PFSK-1 (cell line): ENCODE measurements at regions not wholly inside any gene's neighbourhood (a gene's known extent, or its start where the extent isn't known, plus 50 kb on each side); places are given as distances from the start of the nearest gene placed in this dataset.

Source experiments
- FOXP2 ChIP-seq: optimal IDR thresholded peaks from 2 replicates; pipeline ENCODE3; 2011; ENCODE audit warnings: borderline replicate concordance, control low read depth, inconsistent platforms; ENCODE audit not compliant: insufficient read depth; ENCODE audit errors: extremely low read length, extremely low read depth
- POLR2AphosphoS5 ChIP-seq: IDR thresholded peaks from 2 replicates; pipeline ENCODE4 v1.6.1; 2012; ENCODE audit warnings: low read depth, mild to moderate bottlenecking, control low read depth, low read length, moderate library complexity
- SIN3A ChIP-seq: IDR thresholded peaks from 2 replicates; pipeline ENCODE4 v1.6.1; 2012; ENCODE audit warnings: mild to moderate bottlenecking, low read length, moderate library complexity, borderline replicate concordance; ENCODE audit not compliant: insufficient read depth
- TAF1 ChIP-seq: IDR thresholded peaks from 2 replicates; pipeline ENCODE4 v1.6.1; 2012; ENCODE audit warnings: low read length, control low read depth, borderline replicate concordance; ENCODE audit not compliant: insufficient read depth
- TF ChIP-seq, protein P1 (sequence below), 2 experiments: IDR thresholded peaks; 2 replicates each; pipeline versions ENCODE4 v1.6.1 to v1.8.0; 2011 to 2012; ENCODE audit warnings: low read depth in 2 of 2, low read length in 2 of 2, control low read depth in 1 of 2, inconsistent platforms in 1 of 2, mild to moderate bottlenecking in 1 of 2, moderate library complexity in 1 of 2; ENCODE audit not compliant: insufficient read depth in 1 of 2

DNA sequence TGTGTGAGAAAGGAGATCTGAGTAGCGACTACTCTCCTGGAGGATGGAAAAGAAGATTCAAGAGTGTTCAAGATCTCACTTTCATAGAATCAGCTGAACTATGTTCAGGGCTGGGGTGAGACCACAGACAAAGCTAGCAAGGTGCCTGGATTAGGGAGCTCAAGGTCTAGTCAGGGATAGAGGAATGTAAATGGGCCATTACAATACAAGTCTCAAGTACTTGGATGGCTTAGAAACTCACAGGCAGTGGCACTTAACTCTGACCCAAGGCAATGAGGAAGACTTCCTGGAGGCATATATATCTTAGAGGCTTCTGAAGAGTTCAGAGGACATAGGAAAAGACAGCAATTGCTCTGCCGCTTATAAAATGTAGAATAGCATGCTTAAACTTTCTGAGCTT lies 184.9 kb upstream of the CDH11 start:
- TF ChIP-seq SIN3A = no peak
- no peak for TF ChIP-seq TAF1
- TF ChIP-seq FOXP2 = no peak
- TF ChIP-seq, protein P1, sequence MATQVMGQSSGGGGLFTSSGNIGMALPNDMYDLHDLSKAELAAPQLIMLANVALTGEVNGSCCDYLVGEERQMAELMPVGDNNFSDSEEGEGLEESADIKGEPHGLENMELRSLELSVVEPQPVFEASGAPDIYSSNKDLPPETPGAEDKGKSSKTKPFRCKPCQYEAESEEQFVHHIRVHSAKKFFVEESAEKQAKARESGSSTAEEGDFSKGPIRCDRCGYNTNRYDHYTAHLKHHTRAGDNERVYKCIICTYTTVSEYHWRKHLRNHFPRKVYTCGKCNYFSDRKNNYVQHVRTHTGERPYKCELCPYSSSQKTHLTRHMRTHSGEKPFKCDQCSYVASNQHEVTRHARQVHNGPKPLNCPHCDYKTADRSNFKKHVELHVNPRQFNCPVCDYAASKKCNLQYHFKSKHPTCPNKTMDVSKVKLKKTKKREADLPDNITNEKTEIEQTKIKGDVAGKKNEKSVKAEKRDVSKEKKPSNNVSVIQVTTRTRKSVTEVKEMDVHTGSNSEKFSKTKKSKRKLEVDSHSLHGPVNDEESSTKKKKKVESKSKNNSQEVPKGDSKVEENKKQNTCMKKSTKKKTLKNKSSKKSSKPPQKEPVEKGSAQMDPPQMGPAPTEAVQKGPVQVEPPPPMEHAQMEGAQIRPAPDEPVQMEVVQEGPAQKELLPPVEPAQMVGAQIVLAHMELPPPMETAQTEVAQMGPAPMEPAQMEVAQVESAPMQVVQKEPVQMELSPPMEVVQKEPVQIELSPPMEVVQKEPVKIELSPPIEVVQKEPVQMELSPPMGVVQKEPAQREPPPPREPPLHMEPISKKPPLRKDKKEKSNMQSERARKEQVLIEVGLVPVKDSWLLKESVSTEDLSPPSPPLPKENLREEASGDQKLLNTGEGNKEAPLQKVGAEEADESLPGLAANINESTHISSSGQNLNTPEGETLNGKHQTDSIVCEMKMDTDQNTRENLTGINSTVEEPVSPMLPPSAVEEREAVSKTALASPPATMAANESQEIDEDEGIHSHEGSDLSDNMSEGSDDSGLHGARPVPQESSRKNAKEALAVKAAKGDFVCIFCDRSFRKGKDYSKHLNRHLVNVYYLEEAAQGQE (IDR thresholded peaks at IDR 0.05; ENCODE audit: insufficient read depth in 1 of 2, low read depth in 2 of 2, low read length in 2 of 2) = no peak
- no peak for TF ChIP-seq POLR2AphosphoS5

DNA sequence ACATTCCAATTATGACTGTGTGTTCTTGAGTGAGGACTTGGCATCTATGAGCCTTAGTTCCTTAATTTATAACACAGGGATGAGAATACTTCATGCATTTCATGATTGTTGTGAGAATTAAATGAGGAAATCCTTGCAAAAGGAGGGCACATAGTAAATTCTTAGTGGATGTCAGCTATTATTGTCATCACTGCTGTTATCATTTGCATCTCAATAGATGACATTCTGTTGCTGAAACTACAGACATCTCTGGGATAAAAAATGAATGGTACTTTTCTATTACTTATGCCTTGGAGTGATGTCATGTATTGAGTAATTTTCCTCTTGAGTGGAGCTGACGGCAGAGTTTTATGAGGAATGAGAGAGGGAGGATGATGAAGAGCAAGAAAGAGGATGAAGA lies 184.4 kb upstream of the CDH11 start:
- TF ChIP-seq TAF1 (no peak), POLR2AphosphoS5 (no peak), SIN3A (no peak), FOXP2 (no peak)
- TF ChIP-seq, protein P1 (IDR thresholded peaks at IDR 0.05; ENCODE audit: insufficient read depth in 1 of 2, low read depth in 2 of 2, low read length in 2 of 2) = no peak

DNA sequence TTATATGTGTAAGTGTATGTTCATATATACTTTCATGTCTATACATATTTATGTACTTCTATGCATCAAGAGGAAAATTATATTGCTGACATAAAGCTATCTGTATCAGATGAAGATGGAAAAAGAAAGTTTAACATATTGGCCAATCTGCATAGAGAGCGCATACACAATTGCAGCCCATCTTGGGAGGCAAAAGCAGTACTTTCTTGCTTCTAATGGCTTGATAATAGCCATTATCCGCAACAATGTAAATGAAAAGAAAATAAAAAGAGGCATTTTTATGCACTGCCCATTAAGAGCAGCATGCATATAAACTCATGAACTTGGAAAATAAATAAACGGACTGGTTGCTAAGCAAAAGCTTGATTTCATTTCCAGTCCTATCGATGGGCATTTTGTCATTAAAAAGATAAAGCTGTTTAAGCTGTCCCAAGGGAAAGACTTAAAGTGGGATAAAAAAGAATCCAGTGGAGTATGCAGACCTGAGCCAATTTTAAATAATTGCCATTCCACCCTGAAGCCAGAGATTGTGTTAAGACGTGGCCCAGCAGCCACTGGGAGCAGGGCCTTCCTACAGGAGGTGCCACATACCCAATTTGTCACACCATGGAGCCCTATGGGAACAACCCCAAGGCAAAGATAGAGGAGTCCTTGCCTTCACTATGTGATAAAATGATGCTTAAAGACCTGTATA lies 183.6 kb upstream of the CDH11 start:
- TF ChIP-seq FOXP2 (no peak), TAF1 (no peak), SIN3A (no peak), POLR2AphosphoS5 (no peak)
- TF ChIP-seq, protein P1 (IDR thresholded peaks at IDR 0.05; ENCODE audit: insufficient read depth in 1 of 2, low read depth in 2 of 2, low read length in 2 of 2) = no peak

DNA sequence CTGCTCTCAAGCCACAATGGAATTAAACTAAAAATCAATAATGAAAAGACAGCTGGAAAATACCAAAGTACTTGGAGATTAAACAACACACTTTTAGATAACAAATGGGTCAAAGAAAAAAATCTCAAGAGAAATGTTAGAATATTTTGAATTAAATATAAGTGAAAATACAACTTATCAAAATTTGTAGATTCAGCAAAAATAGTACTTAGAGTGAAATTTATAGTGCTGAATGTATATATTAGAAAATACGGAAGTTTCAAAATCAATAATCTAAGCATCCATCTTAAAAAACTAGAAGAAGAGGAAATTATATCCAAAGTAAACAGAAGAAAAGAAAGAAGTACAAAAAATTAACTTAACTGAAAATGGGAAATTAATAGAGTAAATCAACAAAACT lies 179.2 kb upstream of the CDH11 start:
- no peak for TF ChIP-seq SIN3A
- no peak for TF ChIP-seq FOXP2
- no peak for TF ChIP-seq TAF1
- TF ChIP-seq POLR2AphosphoS5 = no peak

DNA sequence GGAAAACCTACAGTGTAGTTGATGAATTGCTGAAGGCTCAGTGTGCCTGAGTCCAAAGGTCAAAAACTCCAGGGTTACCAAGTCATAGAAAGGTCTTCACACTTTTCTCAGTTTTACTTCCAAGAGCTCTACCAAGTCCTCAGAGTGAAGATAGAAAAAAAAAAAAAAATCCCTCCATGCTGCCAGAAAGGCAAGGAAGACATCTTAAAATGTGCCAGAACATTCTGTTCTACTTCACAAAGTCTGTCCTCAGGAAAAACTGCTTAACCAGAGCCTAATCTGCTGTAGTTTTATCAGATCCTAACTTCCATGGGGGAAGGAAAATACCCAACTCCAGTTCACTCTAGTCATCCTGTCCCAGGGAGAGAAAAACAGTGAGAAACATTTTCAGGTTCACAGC lies 175.6 kb upstream of the CDH11 start:
- TF ChIP-seq FOXP2 (no peak), TAF1 (no peak), SIN3A (no peak), POLR2AphosphoS5 (no peak)
- TF ChIP-seq, protein P1 (IDR thresholded peaks at IDR 0.05; ENCODE audit: insufficient read depth in 1 of 2, low read depth in 2 of 2, low read length in 2 of 2) = no peak
